ENCODE measurements at regions not wholly inside any gene's neighbourhood (a gene's known extent, or its start where the extent isn't known, plus 50 kb on each side); places are given as distances from the start of the nearest gene placed in this dataset.

- no peak for TF ChIP-seq GTF2F1 (IDR thresholded peaks at IDR 0.05; ENCODE audit: borderline replicate concordance, low read depth, low read length)
- TF ChIP-seq USF2 (IDR thresholded peaks at IDR 0.05; ENCODE audit: low read length) = no peak
These were observed 117.9 kb upstream of the TNRC6C start (continued) for GRCh38 chr17:77840513-77841165.
